Kidney epithelial cell (primary cell): ENCODE measurements at regions not wholly inside any gene's neighbourhood (a gene's known extent, or its start where the extent isn't known, plus 50 kb on each side); places are given as distances from the start of the nearest gene placed in this dataset.

Source experiments
- DNase-seq: peaks from one replicate; pipeline ENCODE4 v3.0.0-alpha.2; 2010; ENCODE audit warnings: low read depth
- H3K27me3 ChIP-seq: 2 replicates; pipeline ENCODE4 v1.6.0; 2011; ENCODE audit warnings: low read length; ENCODE audit not compliant: control insufficient read depth, insufficient read depth
- H3K36me3 ChIP-seq: 2 replicates; pipeline ENCODE4 v1.5.1; 2011; ENCODE audit warnings: low read length; ENCODE audit not compliant: control insufficient read depth, insufficient read depth
- H3K4me3 ChIP-seq: 2 replicates; pipeline ENCODE4 v1.5.1; 2011; ENCODE audit warnings: low read depth, mild to moderate bottlenecking, control low read depth, low read length
- CTCF ChIP-seq: IDR thresholded peaks from 2 replicates; pipeline ENCODE4 v1.5.1; 2011; ENCODE audit warnings: mild to moderate bottlenecking, moderate library complexity, low read length, control low read depth, inconsistent platforms; ENCODE audit not compliant: insufficient read depth, poor library complexity, severe bottlenecking

DNA sequence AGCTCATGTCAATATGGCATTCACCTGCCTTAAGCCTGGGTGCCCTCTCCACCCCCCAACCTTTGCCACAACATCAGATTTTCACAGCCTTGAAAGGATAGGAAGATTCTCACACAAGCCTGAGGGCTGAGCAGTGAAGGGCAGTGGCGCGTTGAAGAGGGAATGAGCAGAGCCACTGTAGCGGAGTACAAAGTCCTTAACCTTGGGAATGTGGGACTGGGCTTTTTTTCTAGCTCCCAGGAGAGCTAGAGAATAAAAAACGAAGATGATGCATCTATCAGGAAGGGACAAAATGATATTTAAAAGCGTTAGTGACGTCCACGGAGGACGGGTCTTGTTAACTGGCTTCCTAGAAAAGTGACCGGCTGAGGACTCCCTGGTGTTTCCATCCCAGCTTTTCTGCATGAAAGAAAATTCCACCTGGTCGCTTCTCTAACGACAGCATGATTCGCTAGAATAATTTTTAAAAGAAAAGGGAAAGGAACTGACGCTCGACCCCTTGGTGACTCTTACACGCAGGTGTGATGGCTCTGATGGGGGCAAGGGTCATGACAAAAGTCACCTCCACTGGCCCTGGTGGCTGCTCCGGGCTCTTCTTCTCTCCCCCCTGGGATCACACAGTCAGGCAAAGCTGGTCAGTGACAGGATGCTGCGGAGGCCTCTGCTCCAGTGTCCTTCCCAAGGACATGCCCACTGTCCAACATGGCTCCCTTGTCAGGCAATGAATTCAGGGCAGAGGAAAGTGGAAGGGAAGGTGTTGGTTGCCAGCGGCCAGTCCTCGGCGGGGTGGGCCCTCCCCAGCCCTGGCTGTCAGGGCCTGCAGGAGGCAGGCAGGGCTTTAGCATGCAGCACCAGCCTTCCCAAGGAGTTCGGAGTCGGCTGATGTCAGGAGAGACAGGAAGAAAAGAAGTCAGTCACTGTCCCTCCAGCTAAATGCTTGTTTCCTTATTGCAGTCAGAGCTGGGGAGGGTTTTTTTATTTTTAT, 58.4 kb upstream of the IRX3 start:
- no peak overlapping the region for H3K4me3 ChIP-seq
- TF ChIP-seq CTCF, result no peak
- H3K36me3 ChIP-seq, result no peaks in the 10 kb centered on the region
- H3K27me3 ChIP-seq, result no peaks in the 10 kb centered on the region
- no peak for DNase-seq

DNA sequence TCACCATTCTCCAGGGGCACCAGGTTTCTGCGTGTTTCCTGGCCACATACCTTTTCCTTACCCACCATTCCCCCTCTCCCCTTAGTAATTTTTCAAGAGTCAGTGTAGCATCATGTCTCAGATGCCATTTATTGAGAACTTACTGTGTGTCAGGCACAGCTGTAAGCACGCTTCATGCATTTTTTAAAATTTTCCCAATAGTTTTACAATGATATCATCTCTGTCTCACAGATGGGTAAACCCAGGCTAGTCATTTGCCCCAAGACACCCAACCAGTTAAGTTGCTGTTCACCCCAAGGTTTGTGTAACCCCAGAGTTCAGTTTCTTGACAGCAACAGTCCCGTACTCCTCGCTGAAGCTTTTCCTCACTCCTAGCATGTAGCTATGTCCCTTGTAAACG, 56.4 kb upstream of the IRX3 start:
- Histone ChIP-seq H3K4me3 (no peak overlapping the region), H3K27me3 (no peaks in the 10 kb centered on the region), H3K36me3 (no peaks in the 10 kb centered on the region)
- no peak for TF ChIP-seq CTCF
- no peak for DNase-seq

DNA sequence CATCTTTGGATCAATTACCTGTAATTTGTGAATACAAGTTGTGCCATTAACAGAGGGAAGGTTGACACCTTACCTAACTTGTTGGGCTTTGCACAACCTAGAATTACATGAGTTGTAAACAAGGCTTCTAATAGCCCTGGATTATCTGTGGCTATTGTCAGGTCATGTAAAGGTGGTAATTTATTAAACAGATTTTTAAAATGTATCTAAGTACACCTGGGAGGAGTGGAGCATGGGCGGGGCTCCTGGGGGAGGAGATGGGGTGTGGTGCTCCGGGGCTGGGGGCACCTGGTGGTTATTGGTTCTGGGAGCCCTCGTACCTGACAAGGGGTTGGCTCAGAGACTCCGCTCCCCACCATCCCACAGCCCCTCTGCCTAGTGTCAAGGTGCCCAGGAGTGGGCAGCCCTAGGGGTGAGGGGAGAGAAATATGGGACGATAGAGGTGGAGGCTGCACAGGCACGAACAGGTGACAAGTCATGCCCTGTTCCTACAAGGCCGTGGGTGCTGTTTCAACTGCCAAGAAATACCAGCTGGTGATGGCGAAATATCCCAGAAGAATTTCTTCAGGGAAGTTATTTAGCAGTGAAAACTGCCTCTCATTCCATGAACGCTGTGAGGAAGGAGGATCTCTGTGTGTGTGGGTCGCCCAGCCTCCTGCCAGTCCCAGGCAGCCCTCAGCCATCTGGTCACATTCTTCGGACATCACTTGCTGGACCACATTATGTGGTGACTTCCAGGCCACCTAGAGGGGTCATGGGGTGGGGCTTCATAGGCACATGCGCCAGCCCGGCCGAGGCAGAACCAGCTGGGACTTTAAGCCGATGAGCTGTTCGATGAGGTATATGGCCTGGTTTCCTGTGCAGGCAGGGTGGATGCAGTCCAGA, 55.5 kb upstream of the IRX3 start:
- TF ChIP-seq CTCF, result no peak
- no peak for DNase-seq
- Histone ChIP-seq H3K4me3 (no peak overlapping the region), H3K27me3 (peaks cover 3% of the 10 kb centered on the region), H3K36me3 (no peaks in the 10 kb centered on the region)

DNA sequence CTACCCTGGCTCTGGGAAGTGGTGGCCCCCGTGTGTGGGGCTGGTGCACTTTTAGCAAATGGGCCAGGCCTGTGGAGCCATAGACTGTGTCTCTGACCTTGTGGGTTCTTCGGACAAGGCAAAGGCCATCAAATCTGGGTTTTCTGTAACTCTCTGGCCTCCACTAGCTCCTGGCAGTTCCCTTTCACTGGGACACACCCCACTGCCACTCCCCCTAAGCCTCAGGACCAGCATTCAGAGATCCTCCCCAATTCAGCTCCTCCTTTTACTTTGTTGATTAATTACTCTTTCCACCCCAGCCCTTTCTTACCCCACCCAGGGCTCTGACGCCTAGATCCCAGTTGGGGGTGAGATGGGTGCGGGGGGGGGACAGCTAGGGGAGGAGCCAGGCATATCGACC, 53.9 kb upstream of the IRX3 start:
- Histone ChIP-seq H3K4me3 (no peak overlapping the region), H3K36me3 (no peaks in the 10 kb centered on the region), H3K27me3 (peaks cover 4% of the 10 kb centered on the region)
- TF ChIP-seq CTCF, result no peak
- DNase-seq, result no peak

- no peaks in the 10 kb centered on the region for H3K36me3 ChIP-seq
- H3K27me3 ChIP-seq, result peaks cover 4% of the 10 kb centered on the region
- no peak for DNase-seq
- H3K4me3 ChIP-seq, result no peak overlapping the region
- no peak for TF ChIP-seq CTCF
Observed at GRCh38 chr16:54336631-54337204, 50.1 kb upstream of the IRX3 start.
